Spleen (tissue), 7 donors: ENCODE measurements at regions not wholly inside any gene's neighbourhood (a gene's known extent, or its start where the extent isn't known, plus 50 kb on each side); places are given as distances from the start of the nearest gene placed in this dataset.

ENCODE experiments used
- CTCF ChIP-seq, 11 experiments: fragments of 200-600 bp in 7 of 11; fragments of 450-650 bp in 4 of 11; sonication (generic) in 4 of 11; IDR thresholded peaks in 8 of 11; conservative IDR thresholded peaks in 3 of 11; 1 replicate in 7 of 11; 2 replicates in 4 of 11; pipeline versions ENCODE4 v1.4.0 to v1.8.0; 2016 to 2021; ENCODE audit warnings: antibody characterized with exemption in 11 of 11, inconsistent platforms in 4 of 11, mild to moderate bottlenecking in 1 of 11
- POLR2AphosphoS5 ChIP-seq, 3 donors: sonication (generic); formaldehyde crosslinking; IDR thresholded peaks; one replicate each; pipeline ENCODE4 v1.5.1; 2017; ENCODE audit warnings: antibody characterized with exemption in 3 of 3
- donor health status: DM: no; HTN: no; CAD: no; lungs with moderate emphysema.
- donor health status: DM: no; HTN: no; CAD: no.
- donor health status: DM: no; HTN: no; CAD: no.

GRCh38 chr5:20605732-20606525, 617.9 kb upstream of the CDH18 start:
- TF ChIP-seq POLR2AphosphoS5 (IDR thresholded peaks at IDR 0.05), result no peak
- TF ChIP-seq CTCF (IDR thresholded peaks at IDR 0.05 in 8 of 11, conservative IDR thresholded peaks at IDR 0.05 in 3 of 11), result no peak
